ENCODE measurements at regions not wholly inside any gene's neighbourhood (a gene's known extent, or its start where the extent isn't known, plus 50 kb on each side); places are given as distances from the start of the nearest gene placed in this dataset.
A peak's percentile ranks its signal among the peaks of the same experiment; 100 is the strongest.

DNA sequence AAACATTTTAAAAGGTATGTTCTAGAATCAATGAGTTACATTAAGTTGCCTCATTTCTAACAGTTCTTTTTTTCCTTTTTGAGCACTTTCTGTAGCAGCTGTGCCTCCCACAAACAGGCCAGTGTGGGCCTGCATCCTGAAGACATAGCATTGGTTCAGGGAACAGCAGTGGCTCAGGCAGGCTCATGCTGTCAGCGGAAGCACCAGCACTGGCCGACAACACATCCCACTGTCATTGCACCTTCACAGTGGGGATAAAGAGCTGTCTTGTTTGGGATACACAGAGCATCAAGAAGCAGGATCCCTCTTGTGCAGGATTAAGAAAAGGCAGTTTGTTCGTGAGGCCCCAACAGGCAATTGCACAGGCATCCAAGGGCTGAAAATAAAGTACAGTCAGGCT, 123.3 kb downstream of the MOBP start:
- no peak overlapping the region for H3K9ac ChIP-seq
- no peaks in the 10 kb centered on the region for H3K36me3 ChIP-seq
- Mint-ChIP-seq H3K9me3 (no peaks in the 10 kb centered on the region), H3K4me1 (no peaks in the 10 kb centered on the region), H3K4me3 (no peak overlapping the region), H3K27ac (no peak overlapping the region), H3K27me3 (ENCODE audit: insufficient read depth, low read depth) (peaks cover 2% of the 10 kb centered on the region), H3K36me3 (no peaks in the 10 kb centered on the region)
- DNase-seq (ENCODE audit: low spot score), result no peak
- no peak overlapping the region for H3K27ac ChIP-seq
- H2AFZ ChIP-seq (replicated peaks), result peak overlapping the region; percentile 26
- H3K4me3 ChIP-seq, result no peak overlapping the region
- TF ChIP-seq EZH2phosphoT487 (IDR thresholded peaks at IDR 0.05), result no peak
- no peaks in the 10 kb centered on the region for H3K27me3 ChIP-seq
- no peaks in the 10 kb centered on the region for H4K20me1 ChIP-seq (ENCODE audit: low read depth)
- no peak overlapping the region for H3K4me2 ChIP-seq
- no peaks in the 10 kb centered on the region for H3K4me1 ChIP-seq
- no peaks in the 10 kb centered on the region for H3K79me2 ChIP-seq (ENCODE audit: low read depth)
- no peaks in the 10 kb centered on the region for H3F3A ChIP-seq (ENCODE audit: low read depth)
- H3K9me3 ChIP-seq (ENCODE audit: low read depth), result no peaks in the 10 kb centered on the region

DNA sequence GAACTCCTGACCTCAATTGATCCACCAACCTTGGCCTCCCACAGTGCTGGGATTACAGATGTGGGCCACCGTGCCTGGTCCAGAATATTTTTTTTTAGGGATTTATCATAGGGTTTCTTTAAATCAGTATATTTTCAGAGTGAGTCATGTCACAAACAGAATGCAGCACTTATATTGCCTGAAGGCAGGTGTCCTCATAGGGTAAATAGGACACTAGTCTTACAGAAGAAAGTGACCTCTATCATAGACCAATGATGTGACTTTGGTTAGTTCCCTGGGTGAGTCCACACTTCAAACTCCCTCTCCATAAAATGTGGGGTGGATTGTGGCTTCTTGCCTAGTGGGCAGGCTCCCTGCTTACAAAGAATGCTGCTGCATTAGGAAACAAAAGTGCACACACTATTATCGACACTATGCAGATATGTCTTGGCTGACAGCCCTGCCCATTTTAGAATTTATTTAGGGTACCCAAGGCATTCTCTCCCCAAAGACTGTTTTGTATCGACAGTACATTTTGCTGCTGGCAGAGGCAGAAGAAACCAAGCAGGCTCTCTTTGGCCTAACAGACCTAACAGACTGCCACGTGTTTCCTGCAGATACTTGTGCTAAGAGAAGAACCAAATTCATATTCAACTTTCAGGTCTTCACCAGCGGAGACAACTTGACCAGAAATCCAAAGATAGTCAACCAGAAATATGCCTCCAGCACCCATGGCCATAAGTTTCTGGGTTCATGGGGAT, 125.0 kb downstream of the MOBP start:
- H3K9me3 Mint-ChIP-seq, result no peaks in the 10 kb centered on the region
- H3F3A ChIP-seq (ENCODE audit: low read depth), result no peaks in the 10 kb centered on the region
- H3K4me2 ChIP-seq, result no peak overlapping the region
- no peak overlapping the region for H2AFZ ChIP-seq (replicated peaks)
- no peaks in the 10 kb centered on the region for H4K20me1 ChIP-seq (ENCODE audit: low read depth)
- no peaks in the 10 kb centered on the region for H3K36me3 ChIP-seq
- H3K4me1 ChIP-seq, result no peaks in the 10 kb centered on the region
- H3K4me1 Mint-ChIP-seq, result no peaks in the 10 kb centered on the region
- TF ChIP-seq EZH2phosphoT487 (IDR thresholded peaks at IDR 0.05), result no peak
- TF ChIP-seq EZH2 (IDR thresholded peaks at IDR 0.05), result no peak
- TF ChIP-seq, protein P1, sequence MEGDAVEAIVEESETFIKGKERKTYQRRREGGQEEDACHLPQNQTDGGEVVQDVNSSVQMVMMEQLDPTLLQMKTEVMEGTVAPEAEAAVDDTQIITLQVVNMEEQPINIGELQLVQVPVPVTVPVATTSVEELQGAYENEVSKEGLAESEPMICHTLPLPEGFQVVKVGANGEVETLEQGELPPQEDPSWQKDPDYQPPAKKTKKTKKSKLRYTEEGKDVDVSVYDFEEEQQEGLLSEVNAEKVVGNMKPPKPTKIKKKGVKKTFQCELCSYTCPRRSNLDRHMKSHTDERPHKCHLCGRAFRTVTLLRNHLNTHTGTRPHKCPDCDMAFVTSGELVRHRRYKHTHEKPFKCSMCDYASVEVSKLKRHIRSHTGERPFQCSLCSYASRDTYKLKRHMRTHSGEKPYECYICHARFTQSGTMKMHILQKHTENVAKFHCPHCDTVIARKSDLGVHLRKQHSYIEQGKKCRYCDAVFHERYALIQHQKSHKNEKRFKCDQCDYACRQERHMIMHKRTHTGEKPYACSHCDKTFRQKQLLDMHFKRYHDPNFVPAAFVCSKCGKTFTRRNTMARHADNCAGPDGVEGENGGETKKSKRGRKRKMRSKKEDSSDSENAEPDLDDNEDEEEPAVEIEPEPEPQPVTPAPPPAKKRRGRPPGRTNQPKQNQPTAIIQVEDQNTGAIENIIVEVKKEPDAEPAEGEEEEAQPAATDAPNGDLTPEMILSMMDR (IDR thresholded peaks at IDR 0.05), result no peak
- no peaks in the 10 kb centered on the region for H3K27me3 ChIP-seq
- no peak for DNase-seq (ENCODE audit: low spot score)
- no peak overlapping the region for H3K4me3 ChIP-seq
- peaks cover 2% of the 10 kb centered on the region for H3K27me3 Mint-ChIP-seq (ENCODE audit: insufficient read depth, low read depth)
- H3K9me3 ChIP-seq (ENCODE audit: low read depth), result no peaks in the 10 kb centered on the region
- no peaks in the 10 kb centered on the region for H3K79me2 ChIP-seq (ENCODE audit: low read depth)
- H3K4me3 Mint-ChIP-seq, result no peak overlapping the region
- H3K9ac ChIP-seq, result no peak overlapping the region
- H3K36me3 Mint-ChIP-seq, result no peaks in the 10 kb centered on the region
- H3K27ac ChIP-seq, result no peak overlapping the region
- H3K27ac Mint-ChIP-seq, result no peak overlapping the region

DNA sequence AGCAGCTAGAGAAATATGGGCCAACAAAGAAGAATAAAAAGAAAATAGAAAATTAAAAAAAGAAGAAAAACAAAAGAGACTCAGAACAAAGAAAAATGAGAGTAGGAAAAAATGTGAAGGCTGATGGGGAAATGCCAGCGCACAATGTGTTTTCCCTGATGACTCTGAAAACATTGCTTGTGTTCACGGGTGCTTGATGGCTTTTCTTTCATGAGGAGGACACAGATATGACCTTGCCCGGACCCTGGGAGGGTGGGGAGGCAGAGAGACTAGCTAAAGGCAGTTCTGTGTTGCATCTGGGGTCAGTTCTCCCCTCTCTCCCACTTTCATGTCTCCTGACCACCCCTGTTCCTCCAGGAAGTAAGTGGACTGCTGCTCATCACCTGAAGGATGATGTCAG, 125.9 kb downstream of the MOBP start:
- H3K9me3 ChIP-seq (ENCODE audit: low read depth), result no peaks in the 10 kb centered on the region
- Mint-ChIP-seq H3K36me3 (no peaks in the 10 kb centered on the region), H3K4me3 (no peak overlapping the region), H3K4me1 (no peaks in the 10 kb centered on the region), H3K9me3 (no peaks in the 10 kb centered on the region), H3K27me3 (ENCODE audit: insufficient read depth, low read depth) (peaks cover 2% of the 10 kb centered on the region), H3K27ac (no peak overlapping the region)
- H3K9ac ChIP-seq, result no peak overlapping the region
- no peaks in the 10 kb centered on the region for H3F3A ChIP-seq (ENCODE audit: low read depth)
- H3K79me2 ChIP-seq (ENCODE audit: low read depth), result no peaks in the 10 kb centered on the region
- no peaks in the 10 kb centered on the region for H4K20me1 ChIP-seq (ENCODE audit: low read depth)
- no peak overlapping the region for H3K27ac ChIP-seq
- no peaks in the 10 kb centered on the region for H3K4me1 ChIP-seq
- DNase-seq (ENCODE audit: low spot score), result no peak
- TF ChIP-seq, protein P1 (IDR thresholded peaks at IDR 0.05), result no peak
- TF ChIP-seq EZH2phosphoT487 (IDR thresholded peaks at IDR 0.05) (no peak), EZH2 (IDR thresholded peaks at IDR 0.05) (no peak)
- H2AFZ ChIP-seq (replicated peaks), result no peak overlapping the region
- H3K36me3 ChIP-seq, result no peaks in the 10 kb centered on the region
- H3K27me3 ChIP-seq, result no peaks in the 10 kb centered on the region
- H3K4me2 ChIP-seq, result no peak overlapping the region
- H3K4me3 ChIP-seq, result no peak overlapping the region

DNA sequence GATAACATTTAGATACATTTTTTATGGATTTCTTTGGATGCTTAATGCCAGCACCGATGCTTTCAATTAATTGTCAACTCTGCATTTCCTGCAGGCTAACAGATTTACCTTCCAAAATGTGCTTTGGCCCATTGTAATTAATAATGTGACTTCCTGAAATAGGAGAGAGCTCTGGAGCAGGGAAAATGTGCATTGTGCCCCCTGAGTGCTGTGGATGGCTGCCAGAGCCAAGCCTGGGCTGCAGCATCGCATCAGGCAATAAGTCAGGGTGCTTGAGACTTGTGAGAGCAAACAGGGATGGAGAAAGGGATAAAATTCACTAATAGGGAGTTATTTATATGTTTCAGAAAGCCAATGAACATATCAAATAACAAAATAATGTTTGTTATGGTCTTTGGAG, 133.8 kb downstream of the MOBP start:
- TF ChIP-seq EZH2phosphoT487 (IDR thresholded peaks at IDR 0.05), result no peak
- no peak for TF ChIP-seq EZH2 (IDR thresholded peaks at IDR 0.05)
- TF ChIP-seq, protein P1 (IDR thresholded peaks at IDR 0.05), result no peak
- H4K20me1 ChIP-seq (ENCODE audit: low read depth), result no peaks in the 10 kb centered on the region
- no peaks in the 10 kb centered on the region for H3K9me3 ChIP-seq (ENCODE audit: low read depth)
- no peaks in the 10 kb centered on the region for H3F3A ChIP-seq (ENCODE audit: low read depth)
- H3K4me1 Mint-ChIP-seq, result no peaks in the 10 kb centered on the region
- no peaks in the 10 kb centered on the region for H3K27me3 Mint-ChIP-seq (ENCODE audit: insufficient read depth, low read depth)
- H3K9ac ChIP-seq, result no peak overlapping the region
- no peaks in the 10 kb centered on the region for H3K79me2 ChIP-seq (ENCODE audit: low read depth)
- no peaks in the 10 kb centered on the region for H3K36me3 Mint-ChIP-seq
- no peak overlapping the region for H2AFZ ChIP-seq (replicated peaks)
- H3K27me3 ChIP-seq, result no peaks in the 10 kb centered on the region
- H3K4me1 ChIP-seq, result no peaks in the 10 kb centered on the region
- no peaks in the 10 kb centered on the region for H3K36me3 ChIP-seq
- no peak overlapping the region for H3K4me3 ChIP-seq
- H3K4me2 ChIP-seq, result no peak overlapping the region
- H3K9me3 Mint-ChIP-seq, result no peaks in the 10 kb centered on the region
- H3K27ac Mint-ChIP-seq, result no peak overlapping the region
- no peak for DNase-seq (ENCODE audit: low spot score)
- H3K27ac ChIP-seq, result no peak overlapping the region
- H3K4me3 Mint-ChIP-seq, result no peak overlapping the region

All from neural progenitor cell (in vitro differentiated cells).